HS-5 (cell line): ENCODE measurements at regions not wholly inside any gene's neighbourhood (a gene's known extent, or its start where the extent isn't known, plus 50 kb on each side); places are given as distances from the start of the nearest gene placed in this dataset.
"Not testable (repeated sequence)": the region's sequence is repeated elsewhere in the genome, so short reads cannot be mapped to it uniquely, and the experiment has no call there.

Source experiments
- DNase-seq: peaks from one replicate; pipeline ENCODE4 v3.0.0-alpha.2; 2012; ENCODE audit warnings: low read depth

DNA sequence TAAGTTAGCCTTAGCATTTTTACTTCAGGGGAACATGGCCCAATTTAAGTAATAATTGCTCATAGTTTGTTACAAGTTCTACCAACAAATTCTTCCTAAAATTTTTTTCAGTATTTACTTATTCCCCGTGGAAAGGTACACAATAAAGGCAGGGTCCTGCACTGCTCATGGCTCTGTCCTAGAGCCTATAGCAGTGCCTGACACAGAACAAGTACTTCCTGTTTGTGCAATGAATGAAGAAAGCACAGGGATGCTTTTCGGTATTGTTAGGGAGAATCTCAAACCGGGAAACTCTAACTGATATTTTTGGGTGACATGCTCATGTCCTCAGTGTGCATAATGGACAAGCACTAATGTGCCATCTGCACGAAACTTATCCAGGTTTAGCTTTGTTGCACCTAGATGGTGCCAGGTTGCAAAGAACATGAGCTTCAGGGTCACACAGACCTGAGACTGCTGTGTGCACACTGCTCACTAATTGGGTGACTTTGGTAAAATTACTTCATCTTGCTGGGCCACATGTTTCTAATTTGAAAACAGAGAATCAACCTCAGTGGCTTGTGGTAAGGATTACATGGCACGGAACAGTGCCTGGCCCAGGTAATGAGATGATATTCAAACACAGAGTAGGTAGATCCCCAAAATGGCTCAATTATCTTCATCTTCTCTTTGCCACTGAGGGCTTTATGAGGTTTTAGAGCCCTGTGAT is 175.8 kb upstream of the NPY2R start:
- DNase-seq: no peak

DNA sequence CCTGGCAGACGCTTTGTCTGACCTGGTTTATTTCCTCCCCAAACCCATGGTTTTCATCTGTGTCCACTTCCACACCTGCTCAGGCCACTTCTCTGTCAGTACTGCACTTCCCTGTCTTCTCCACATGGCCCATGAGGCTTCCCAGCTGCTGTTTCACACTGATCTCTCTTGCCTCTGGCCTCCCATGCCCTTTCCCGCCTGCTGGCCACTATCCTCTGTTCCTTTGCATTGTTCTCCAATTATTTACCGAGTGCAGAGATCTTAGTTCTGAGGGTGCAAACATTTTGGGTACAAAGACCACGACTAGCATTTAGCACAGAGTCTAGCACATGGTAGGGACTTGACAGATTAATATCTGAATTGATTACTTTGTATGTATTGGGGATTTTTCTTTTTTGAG is 174.8 kb upstream of the NPY2R start:
- DNase-seq: no peak

DNA sequence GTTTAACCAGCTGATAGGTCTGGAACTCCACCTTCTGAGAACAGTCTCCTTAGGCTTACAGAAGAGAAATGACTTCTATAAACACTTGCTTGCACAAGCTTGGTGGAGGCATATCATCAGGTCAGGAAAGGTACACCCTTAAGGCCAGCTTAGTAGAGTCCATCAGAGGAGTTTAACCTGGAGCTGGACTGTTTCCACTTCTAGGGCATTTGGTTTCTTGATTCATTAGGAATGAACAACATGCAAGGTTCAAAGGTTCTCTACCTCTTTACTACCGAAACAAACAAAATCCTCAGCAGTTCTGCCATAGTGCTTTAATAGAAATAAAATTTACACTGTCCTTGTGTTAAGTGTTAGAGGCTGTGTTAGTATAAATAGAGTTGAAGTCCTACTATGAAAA is 171.4 kb upstream of the NPY2R start:
- no peak for DNase-seq

DNA sequence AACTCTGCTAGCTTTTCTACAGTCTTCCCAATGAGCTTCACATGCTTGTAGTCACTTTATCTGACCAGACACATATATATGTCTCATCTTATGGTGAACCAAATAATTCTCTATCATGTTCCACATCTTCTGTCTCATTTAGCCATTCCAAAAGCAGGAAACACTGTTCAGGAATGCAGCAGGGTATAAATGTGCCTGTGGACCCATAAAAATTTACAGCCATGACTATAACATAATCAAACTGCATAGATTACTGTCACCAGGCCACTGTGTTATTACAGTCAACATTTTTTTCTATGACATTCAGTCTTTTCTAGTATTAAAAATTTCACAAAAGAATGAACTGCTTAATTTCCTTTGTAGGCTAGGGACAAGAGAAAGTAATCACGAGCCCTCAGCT is 170.0 kb upstream of the NPY2R start:
- no peak for DNase-seq

DNA sequence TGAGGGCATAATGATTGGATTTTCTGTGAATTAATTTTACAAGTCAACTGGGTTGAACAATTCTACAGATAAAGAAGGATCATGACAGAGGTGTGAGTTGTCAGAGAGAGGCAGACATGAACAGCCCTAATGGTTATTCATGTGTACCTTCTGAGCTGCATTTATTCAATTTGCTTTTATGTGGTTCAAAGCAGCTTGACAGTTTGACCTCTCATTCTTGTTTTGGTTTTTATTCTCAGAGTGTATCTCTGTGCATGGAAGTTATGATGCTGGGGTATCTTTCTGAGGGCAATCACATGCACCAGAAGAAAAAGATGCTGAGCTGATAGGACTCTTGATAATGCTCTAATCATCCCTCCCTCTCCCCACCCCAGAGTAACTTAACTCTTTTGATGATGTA is 169.3 kb upstream of the NPY2R start:
- no peak for DNase-seq

DNA sequence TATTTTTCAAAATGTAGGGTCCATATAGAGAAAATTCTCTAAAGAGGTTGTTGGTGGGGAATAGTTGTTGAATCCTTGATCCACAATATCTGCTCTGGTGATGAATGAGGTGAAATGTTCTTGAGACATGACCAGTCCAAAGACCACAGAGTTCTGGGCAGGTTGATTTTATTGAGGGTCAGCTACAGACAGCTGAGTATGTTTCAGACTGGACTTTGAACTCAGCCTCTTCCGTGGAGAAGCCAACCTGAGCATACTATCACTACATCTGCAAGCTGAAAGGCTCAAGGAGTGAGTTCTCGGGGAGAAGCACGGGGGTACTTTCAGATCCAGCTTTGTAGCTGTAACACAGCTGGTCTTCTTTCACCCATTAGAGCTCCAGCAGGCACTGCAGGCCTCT is 168.4 kb upstream of the NPY2R start:
- DNase-seq: no peak

DNA sequence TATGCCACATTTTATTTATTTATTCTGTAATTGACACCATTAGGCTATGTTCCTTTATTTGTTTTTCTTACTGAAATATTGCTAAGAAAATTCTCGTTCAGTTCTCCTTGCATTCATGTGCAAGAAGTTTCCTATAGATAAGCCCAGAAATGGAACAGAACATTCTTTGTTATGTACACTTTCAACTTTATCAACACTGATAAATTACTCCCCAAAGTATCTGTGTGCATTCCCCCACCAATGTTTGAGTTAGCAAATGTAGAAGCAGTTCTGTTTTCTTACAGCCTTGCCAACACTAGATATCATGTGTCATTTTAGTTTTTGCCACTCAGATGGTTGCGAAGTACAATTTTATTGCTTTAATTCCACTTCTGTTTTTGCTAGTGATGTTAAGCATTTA is 166.4 kb upstream of the NPY2R start:
- DNase-seq: no peak

DNA sequence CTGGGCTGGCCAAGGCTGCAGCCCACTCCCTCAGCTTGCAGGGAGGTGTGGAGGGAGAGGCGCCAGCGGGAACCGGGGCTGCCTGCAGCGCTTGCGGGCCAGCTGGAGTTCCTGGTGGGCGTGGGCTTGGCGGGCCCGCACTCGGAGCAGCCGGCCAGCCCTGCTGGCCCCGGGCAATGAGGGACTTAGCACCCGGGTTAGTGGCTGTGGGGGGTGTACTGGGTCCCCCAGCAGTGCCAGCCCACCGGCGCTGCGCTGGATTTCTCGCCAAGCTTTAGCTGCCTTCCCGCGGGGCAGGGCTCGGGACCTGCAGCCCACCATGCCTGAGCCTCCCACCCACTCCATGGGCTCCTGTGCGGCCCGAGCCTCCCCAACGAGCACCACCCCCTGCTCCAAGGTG is 164.2 kb upstream of the NPY2R start:
- not testable (repeated sequence) for DNase-seq

DNA sequence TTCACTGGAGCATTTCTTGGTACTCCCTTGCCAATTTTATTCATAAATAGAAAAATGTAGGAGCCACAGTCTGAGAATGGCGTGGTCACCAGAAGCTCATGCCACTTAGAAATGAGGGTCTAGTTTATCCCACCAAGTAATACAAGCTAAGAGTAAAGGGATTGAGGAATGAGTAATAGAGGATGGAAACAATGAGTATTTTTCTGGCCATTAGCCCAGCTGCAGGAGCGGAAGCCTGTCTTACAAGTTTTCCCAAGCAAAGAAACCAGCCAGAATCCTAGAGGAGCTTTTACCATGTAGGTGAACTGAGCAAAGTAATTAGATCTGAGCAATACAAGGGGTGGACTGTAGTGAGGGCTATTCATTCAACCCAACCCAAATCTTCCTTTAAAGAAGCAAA is 160.7 kb upstream of the NPY2R start:
- no peak for DNase-seq

DNA sequence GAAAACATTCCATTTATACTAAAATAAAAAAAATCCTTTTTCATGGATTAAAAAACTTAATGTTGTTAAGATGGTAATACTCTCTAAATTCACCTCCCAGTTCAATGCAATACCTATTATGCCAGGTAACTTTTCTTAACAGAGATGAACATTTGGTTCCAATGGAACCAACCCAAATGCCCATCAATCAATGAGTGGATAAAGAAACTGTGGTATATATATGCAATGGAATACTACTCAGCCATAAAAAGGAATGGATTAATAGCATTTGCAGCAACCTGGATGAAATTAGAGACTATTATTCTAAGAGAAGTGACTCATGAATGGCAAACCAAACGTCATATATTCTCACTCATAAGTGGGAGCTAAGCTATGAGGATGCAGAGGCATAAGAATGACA is 154.4 kb upstream of the NPY2R start:
- DNase-seq: not testable (repeated sequence)

DNA sequence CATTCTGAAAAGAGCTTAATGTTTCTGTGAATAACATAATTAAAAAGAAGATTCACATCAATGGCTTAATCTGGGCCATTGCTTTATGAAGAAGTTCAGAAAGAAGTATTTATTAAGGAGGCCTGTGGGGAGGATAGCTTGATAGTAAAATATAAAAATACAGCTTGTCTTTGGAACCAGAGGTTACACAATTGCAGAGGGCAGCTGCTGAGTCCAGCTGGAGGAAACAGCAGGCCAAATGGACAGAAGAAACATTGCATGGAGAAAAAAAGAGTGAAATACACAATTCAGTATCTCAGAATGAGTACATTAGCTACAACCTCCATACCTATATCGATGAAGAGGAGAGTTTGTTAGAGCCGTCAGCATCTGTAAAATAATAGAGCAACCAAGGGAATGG is 148.0 kb upstream of the NPY2R start:
- no peak for DNase-seq

DNA sequence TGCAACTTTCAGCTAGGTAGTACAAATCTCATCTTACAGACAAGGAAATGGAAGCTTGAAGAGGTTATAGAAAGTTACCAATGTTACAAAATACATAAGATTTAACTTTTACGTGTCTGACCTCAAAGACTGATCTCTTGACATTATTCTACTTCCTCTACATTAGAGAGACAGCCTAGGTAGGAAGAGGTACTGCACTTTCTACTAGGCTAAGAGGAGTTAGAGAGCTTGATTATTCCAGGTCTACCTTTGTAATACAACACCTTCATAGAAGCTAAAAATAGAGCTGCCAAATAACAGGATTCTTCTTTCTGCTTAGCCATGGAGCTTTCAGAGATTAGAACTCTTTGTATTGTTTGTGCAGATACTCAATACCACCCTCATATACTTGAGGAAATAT is 147.6 kb upstream of the NPY2R start:
- no peak for DNase-seq

DNA sequence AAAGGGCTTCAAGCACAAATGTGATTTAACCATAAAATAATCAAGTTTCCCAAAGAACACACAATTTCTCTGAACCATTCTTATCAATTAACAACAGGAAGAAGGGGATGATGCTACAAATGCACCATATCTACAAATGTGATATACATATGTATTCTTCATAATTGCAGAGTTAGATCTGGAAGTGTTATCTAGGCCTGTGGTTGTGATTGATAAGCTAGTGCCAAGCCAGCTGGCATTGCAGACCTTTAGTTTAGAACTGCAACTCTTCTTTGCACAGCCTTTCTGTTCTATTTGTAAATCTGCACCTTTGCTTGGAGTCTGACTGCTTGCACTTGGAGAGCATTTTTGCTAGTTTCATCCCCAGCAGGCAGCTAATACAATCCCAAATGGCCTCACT is 145.5 kb upstream of the NPY2R start:
- DNase-seq: no peak

DNA sequence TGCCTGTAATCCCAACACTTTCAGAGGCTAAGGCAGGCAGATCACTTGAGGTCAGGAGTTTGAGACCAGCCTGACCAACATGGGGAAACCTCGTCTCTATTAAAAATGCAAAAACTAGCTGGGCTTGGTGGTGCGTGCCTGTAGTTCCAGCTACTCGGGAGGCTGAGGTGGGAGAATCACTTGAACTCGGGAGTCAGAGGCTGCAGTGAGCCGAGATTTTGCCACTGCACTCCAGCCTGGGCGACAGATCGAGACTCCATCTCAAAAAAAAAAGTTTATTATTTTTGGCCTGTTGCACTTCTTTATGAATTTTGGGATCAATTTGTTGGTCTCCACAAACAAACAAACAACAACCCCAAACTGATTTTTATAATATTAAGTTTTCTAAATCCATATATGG is 143.5 kb upstream of the NPY2R start:
- DNase-seq: not testable (repeated sequence)

DNA sequence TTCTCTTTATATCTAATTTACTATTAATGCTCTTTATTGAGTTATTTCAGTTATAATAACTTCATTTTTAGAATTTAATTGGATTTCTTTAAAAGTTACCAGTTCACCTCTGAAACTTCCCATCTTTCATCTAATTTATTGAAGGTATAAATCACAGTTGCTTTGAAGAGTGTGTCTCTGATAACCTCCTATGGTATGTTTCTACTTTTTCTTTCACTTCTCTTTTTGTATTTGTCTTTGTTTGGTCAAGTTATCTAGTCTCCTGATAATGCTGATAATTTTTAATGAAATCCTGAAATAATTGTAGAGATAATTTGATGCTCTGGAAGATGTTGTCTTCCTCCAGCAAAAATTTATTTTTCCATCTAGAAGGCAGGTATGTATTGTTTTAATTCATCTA is 141.6 kb upstream of the NPY2R start:
- no peak for DNase-seq

DNA sequence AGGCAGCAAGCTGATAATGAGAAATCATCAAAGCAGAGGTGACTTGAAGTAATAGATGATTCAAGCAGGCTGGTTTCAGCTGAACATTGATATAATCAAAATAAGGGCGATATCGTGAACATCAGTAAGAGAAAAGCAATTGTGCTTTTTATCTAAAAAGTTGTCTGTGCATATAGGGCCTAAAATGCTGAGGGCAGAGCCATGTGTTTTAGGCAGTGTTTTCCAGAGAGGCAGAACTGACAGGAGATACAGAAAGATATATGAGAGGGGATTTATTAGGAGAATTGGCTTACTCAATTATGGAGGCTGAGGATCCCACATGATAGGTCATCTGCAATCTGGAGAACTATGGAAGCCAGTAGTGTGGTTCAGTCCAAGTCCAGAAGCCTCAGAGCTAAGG is 136.5 kb upstream of the NPY2R start:
- DNase-seq: no peak

DNA sequence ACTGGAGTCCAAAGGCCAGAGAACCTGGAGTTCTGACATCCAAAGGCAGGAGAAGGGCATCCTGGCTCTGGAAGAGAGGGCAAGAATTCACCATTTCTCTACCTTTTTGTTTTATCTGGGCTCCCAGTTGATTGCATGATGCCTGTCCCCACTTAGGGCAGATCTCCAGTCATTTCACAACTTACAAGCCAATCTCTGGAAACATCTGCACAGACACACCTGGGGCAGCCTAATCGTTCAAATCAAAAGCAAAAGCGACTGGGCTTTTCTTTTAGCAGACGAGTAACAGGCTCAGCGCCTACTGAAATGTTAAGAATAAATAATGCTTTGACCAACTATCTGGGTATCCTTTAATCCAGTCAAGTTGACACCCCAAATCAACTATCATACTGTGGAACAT is 136.0 kb upstream of the NPY2R start:
- DNase-seq: no peak

DNA sequence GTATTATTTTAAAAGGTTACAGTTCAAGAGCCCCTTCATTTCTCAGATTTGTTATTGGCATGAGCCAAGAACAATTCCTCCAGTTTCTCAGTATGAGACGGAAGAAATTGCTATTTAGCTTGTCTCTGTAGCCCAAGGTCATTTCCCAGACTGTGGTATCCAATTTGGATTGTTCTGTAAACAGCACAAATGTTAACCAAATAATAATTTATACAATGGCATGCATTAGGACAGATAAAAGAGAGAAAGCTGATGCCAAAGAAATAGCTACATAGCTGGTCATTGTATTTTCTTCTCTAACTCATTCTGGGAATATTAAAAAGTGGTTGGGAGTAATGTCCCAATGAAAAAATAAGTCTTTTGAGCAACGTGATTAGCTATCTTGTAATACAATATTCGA is 134.6 kb upstream of the NPY2R start:
- no peak for DNase-seq

DNA sequence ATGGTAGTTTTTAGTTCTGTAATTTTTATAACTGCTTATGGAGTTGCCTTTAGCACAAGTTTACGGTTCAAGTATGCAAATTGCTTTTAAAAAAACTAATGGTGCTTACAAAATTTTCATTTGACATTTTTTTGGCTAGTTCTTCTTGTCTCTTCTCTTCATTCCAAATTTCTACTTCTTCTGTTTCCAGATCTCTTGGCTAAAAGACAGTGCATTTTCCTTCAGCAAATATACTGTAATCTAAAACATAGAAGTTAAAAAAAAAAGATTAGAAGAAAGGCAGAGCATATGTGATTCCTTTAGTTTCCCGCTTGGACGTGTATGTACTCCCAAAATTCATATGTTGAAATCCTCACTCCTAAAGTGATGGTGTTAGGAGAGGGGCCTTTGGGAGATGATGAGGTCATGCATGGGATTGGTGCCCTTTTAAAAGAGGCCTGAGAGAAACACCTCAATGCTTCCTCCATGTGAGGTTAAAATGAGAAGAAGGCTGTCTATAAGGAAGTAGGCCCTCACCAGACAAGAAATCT is 132.1 kb upstream of the NPY2R start:
- DNase-seq: no peak

DNA sequence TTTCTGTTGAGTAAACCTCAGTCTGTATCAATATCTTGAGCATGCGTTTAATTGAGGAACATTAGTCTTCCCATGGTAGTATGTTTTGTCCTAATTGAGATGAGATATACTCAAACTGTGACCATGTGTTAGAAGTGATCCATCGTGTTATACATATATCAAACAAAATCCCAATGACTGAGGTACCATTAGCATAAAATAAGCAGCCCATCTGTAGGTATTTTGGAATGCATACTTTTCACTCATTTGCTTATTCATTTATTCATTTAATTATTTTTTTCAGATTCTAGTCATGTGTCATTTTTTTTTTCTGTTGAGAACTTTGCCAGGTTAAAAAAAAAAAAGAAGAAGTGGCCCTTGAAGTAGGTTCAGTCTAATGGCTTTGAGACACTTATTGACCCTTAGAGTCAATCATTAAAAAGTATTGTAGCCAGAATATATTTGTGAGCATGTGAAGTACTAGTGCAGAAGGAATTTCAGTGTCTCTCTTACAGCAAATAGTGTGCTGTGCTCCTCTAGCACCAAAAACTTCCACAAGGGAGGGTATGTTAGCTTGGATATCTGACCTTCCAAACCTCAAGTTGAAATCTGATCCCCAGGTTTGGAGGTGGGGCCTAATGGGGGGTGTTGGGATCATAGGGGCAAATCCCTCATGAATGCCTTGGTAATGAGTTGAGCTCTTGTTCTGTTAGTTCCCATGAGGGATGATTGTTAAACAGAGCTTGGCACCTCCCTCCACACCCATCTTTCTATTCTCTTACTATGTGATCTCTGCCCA is 130.8 kb upstream of the NPY2R start:
- DNase-seq: no peak

DNA sequence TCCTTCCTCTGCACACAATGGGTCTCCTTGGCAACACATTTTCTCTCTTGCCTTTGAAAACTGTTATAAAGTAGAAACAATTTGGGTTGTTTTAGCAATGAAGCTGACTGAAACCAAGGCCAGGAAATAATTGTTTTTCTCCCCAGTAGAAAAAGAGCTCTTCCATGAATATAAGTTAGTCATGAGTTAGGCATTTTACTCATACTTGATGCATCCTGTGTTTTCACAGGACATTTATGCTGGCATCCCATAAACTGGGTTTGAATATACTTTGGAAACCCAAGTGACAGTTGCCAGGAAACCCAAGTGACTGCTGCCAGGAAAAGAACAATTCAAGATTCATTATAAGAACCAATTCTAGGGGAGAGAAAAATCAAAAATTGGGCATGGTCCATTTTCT is 128.6 kb upstream of the NPY2R start:
- DNase-seq: peak; percentile 37

DNA sequence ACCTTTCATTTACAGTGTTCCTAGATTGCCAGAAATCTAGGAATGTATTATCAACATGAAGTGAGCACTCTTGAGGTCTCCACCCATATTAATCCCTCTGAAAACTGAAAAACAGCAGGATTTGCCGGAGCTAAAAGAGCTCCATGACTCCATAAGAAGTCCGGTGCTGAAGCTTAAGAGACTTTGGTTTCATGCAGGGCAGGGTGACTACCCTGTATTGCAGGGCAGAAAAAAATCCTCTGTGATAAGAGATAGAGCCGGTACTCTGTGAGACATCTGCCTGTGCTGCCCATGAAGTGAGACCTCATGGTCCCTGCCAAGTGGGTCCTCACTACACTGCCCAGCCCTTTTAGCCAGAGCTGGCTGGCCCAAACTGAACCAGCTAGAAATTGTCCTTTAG is 127.2 kb upstream of the NPY2R start:
- DNase-seq: no peak

DNA sequence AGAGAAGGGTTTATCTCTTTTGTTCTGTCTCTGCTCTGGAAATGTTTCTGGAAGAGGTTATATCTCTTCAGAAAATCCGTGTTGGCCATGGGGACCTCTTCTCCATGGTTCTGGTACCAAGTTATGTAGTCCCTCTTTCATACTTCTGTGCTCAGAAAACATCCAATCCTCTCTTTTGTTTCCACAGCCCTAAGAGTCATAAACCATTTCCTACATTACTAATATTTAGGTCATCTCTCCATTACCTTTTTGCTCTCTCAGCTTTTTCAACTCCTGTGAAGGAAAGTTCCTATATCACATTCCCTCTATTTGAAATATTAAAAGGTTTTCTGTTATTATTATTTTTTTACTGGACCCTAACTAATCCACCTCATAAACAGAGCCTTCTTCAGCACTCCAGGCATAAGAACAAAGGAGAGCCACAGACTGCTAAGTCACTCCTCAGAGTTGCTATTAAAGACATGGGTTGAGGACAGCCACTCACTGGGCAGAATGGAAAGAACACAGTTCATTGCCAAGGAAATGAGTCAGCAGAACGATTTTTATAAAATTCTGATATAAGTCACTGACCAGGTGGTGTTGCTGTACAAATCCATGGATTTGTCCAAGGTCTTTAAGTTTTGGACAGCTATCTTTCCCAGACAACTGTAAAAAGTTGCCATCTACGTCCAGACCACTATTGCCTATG is 122.4 kb upstream of the NPY2R start:
- peak; percentile 18 for DNase-seq
